Breast epithelium (tissue), 3 donors: ENCODE measurements at regions not wholly inside any gene's neighbourhood (a gene's known extent, or its start where the extent isn't known, plus 50 kb on each side); places are given as distances from the start of the nearest gene placed in this dataset.

Source experiments
- POLR2A ChIP-seq: fragments of 450-650 bp; IDR thresholded peaks from one replicate; pipeline ENCODE4 v1.6.1; 2016; ENCODE audit warnings: antibody characterized with exemption, mild to moderate bottlenecking, moderate library complexity
- TF ChIP-seq, protein P1 (sequence below), 3 donors: fragments of 450-650 bp; IDR thresholded peaks; one replicate each; pipeline ENCODE4 v1.5.1; 2016 to 2017; ENCODE audit warnings: antibody characterized with exemption in 3 of 3, mild to moderate bottlenecking in 3 of 3, moderate library complexity in 3 of 3

GRCh38 chr7:115474137-115474536 lies 552.2 kb downstream of the MDFIC start:
- TF ChIP-seq, protein P1, sequence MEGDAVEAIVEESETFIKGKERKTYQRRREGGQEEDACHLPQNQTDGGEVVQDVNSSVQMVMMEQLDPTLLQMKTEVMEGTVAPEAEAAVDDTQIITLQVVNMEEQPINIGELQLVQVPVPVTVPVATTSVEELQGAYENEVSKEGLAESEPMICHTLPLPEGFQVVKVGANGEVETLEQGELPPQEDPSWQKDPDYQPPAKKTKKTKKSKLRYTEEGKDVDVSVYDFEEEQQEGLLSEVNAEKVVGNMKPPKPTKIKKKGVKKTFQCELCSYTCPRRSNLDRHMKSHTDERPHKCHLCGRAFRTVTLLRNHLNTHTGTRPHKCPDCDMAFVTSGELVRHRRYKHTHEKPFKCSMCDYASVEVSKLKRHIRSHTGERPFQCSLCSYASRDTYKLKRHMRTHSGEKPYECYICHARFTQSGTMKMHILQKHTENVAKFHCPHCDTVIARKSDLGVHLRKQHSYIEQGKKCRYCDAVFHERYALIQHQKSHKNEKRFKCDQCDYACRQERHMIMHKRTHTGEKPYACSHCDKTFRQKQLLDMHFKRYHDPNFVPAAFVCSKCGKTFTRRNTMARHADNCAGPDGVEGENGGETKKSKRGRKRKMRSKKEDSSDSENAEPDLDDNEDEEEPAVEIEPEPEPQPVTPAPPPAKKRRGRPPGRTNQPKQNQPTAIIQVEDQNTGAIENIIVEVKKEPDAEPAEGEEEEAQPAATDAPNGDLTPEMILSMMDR (IDR thresholded peaks at IDR 0.05): no peak
- no peak for TF ChIP-seq POLR2A
